ENCODE measurements at regions not wholly inside any gene's neighbourhood (a gene's known extent, or its start where the extent isn't known, plus 50 kb on each side); places are given as distances from the start of the nearest gene placed in this dataset.

- TF ChIP-seq CTCF (IDR thresholded peaks at IDR 0.05) (no peak), POLR2A (IDR thresholded peaks at IDR 0.05) (no peak)
Observed at GRCh38 chrX:51257490-51257889, 75.1 kb upstream of the NUDT10 start.
